Fibroblast of mammary gland (primary cell): ENCODE measurements at regions not wholly inside any gene's neighbourhood (a gene's known extent, or its start where the extent isn't known, plus 50 kb on each side); places are given as distances from the start of the nearest gene placed in this dataset.

ENCODE experiments used
- DNase-seq: peaks from one replicate; pipeline ENCODE4 v3.0.0-alpha.2; 2010; ENCODE audit warnings: low read depth
- H3K4me3 ChIP-seq: 2 replicates; pipeline ENCODE4 v1.5.1; 2011; ENCODE audit warnings: low read depth, mild to moderate bottlenecking, low read length, moderate library complexity; ENCODE audit not compliant: control insufficient read depth
- CTCF ChIP-seq: conservative IDR thresholded peaks from 2 replicates; pipeline ENCODE4 v1.5.1; 2011; ENCODE audit warnings: low read depth, low read length, inconsistent platforms; ENCODE audit not compliant: control insufficient read depth, insufficient read depth

- DNase-seq = no peak
- TF ChIP-seq CTCF = no peak
- H3K4me3 ChIP-seq = no peak overlapping the region
Measured at GRCh38 chr4:134677209-134677814, 475.7 kb upstream of the PABPC4L start.

- DNase-seq = no peak
- no peak for TF ChIP-seq CTCF
- no peak overlapping the region for H3K4me3 ChIP-seq
Measured at GRCh38 chr4:134668237-134668636, 466.6 kb upstream of the PABPC4L start.

GRCh38 chr4:134666640-134667039 lies 465.1 kb upstream of the PABPC4L start:
- H3K4me3 ChIP-seq = no peak overlapping the region
- no peak for DNase-seq
- TF ChIP-seq CTCF = no peak

- no peak for DNase-seq
- no peak for TF ChIP-seq CTCF
- no peak overlapping the region for H3K4me3 ChIP-seq
Measured at GRCh38 chr4:134665429-134665828, 463.8 kb upstream of the PABPC4L start.

GRCh38 chr4:134663742-134664141 lies 462.2 kb upstream of the PABPC4L start:
- DNase-seq = no peak
- H3K4me3 ChIP-seq = no peak overlapping the region
- no peak for TF ChIP-seq CTCF

- no peak for TF ChIP-seq CTCF
- DNase-seq = no peak
- H3K4me3 ChIP-seq = no peak overlapping the region
Measured at GRCh38 chr4:134650461-134650860, 448.9 kb upstream of the PABPC4L start.

- no peak for DNase-seq
- no peak overlapping the region for H3K4me3 ChIP-seq
- TF ChIP-seq CTCF = no peak
Measured at GRCh38 chr4:134645778-134646177, 444.2 kb upstream of the PABPC4L start.
